Left ventricle myocardium inferior (tissue), 1 donor: ENCODE measurements at regions not wholly inside any gene's neighbourhood (a gene's known extent, or its start where the extent isn't known, plus 50 kb on each side); places are given as distances from the start of the nearest gene placed in this dataset.

Source experiments
- DNase-seq: peaks from one replicate; pipeline ENCODE4 v3.0.0-alpha.2; 2020
- H3K27ac ChIP-seq: fragments of 200-600 bp; replicated peaks from 2 replicates; pipeline ENCODE4 v1.8.0; 2021
- H3K27me3 ChIP-seq: fragments of 200-600 bp; 2 replicates; pipeline ENCODE4 v1.8.0; 2021; ENCODE audit warnings: low read depth
- H3K36me3 ChIP-seq: fragments of 200-600 bp; 2 replicates; pipeline ENCODE4 v1.8.0; 2021
- H3K4me1 ChIP-seq: fragments of 200-600 bp; 2 replicates; pipeline ENCODE4 v1.8.0; 2021
- H3K4me3 ChIP-seq: fragments of 200-600 bp; 2 replicates; pipeline ENCODE4 v1.8.0; 2021; ENCODE audit warnings: mild to moderate bottlenecking, moderate library complexity
- H3K9me3 ChIP-seq: fragments of 200-600 bp; replicated peaks from 2 replicates; pipeline ENCODE4 v1.8.0; 2021
- CTCF ChIP-seq: fragments of 200-600 bp; IDR thresholded peaks from 2 replicates; pipeline ENCODE4 v1.8.0; 2021; ENCODE audit warnings: antibody characterized with exemption, mild to moderate bottlenecking, borderline replicate concordance
- intact Hi-C: fragments of 100-400 bp; cut with micrococcal nuclease; formaldehyde crosslinking; loops from one replicate; pipeline ENCODE4 v1.11.0; 2022
- donor health status: DM: no; HTN: yes; CAD: no; lungs with severe emphysema.

- no peaks in the 10 kb centered on the region for H3K27me3 ChIP-seq
- H3K4me3 ChIP-seq: no peak overlapping the region
- intact Hi-C loops: no loop called here
- no peaks in the 10 kb centered on the region for H3K36me3 ChIP-seq
- no peak for TF ChIP-seq CTCF
- H3K4me1 ChIP-seq: peaks cover 37% of the 10 kb centered on the region
- H3K9me3 ChIP-seq: no peaks in the 10 kb centered on the region
- peak overlapping the region; percentile 44 for H3K27ac ChIP-seq
- DNase-seq: no peak
These were observed 208.7 kb upstream of the STK17B start for GRCh38 chr2:196380098-196380497.

GRCh38 chr2:196380575-196380974, 209.2 kb upstream of the STK17B start:
- H3K4me3 ChIP-seq: no peak overlapping the region
- H3K9me3 ChIP-seq: no peaks in the 10 kb centered on the region
- DNase-seq: no peak
- no peaks in the 10 kb centered on the region for H3K27me3 ChIP-seq
- peak overlapping the region; percentile 44 for H3K27ac ChIP-seq
- intact Hi-C loops: no loop called here
- no peak for TF ChIP-seq CTCF
- peaks cover 37% of the 10 kb centered on the region for H3K4me1 ChIP-seq
- no peaks in the 10 kb centered on the region for H3K36me3 ChIP-seq

GRCh38 chr2:196381464-196381863, 210.1 kb upstream of the STK17B start:
- no peaks in the 10 kb centered on the region for H3K36me3 ChIP-seq
- no peak overlapping the region for H3K4me3 ChIP-seq
- no peaks in the 10 kb centered on the region for H3K27me3 ChIP-seq
- H3K9me3 ChIP-seq: no peaks in the 10 kb centered on the region
- peaks cover 37% of the 10 kb centered on the region for H3K4me1 ChIP-seq
- TF ChIP-seq CTCF: no peak
- intact Hi-C loops: no loop called here
- H3K27ac ChIP-seq: peak overlapping the region; percentile 44
- DNase-seq: no peak

- intact Hi-C loops: no loop called here
- H3K27ac ChIP-seq: no peak overlapping the region
- DNase-seq: no peak
- no peak for TF ChIP-seq CTCF
- no peaks in the 10 kb centered on the region for H3K27me3 ChIP-seq
- H3K9me3 ChIP-seq: no peaks in the 10 kb centered on the region
- H3K4me1 ChIP-seq: peaks cover 37% of the 10 kb centered on the region
- no peak overlapping the region for H3K4me3 ChIP-seq
- no peaks in the 10 kb centered on the region for H3K36me3 ChIP-seq
These were observed 212.4 kb upstream of the STK17B start for GRCh38 chr2:196383799-196384198.

- Histone ChIP-seq H3K27ac (no peak overlapping the region), H3K4me1 (peaks cover 34% of the 10 kb centered on the region), H3K27me3 (no peaks in the 10 kb centered on the region), H3K4me3 (no peak overlapping the region), H3K36me3 (no peaks in the 10 kb centered on the region), H3K9me3 (no peaks in the 10 kb centered on the region)
- TF ChIP-seq CTCF: no peak
- DNase-seq: no peak
- intact Hi-C loops: no loop called here
These were observed 213.4 kb upstream of the STK17B start for GRCh38 chr2:196384729-196385128.

- H3K36me3 ChIP-seq: no peaks in the 10 kb centered on the region
- no peak overlapping the region for H3K27ac ChIP-seq
- TF ChIP-seq CTCF: no peak
- no peak for DNase-seq
- intact Hi-C loops: no loop called here
- H3K9me3 ChIP-seq: no peaks in the 10 kb centered on the region
- H3K4me3 ChIP-seq: no peak overlapping the region
- no peaks in the 10 kb centered on the region for H3K27me3 ChIP-seq
- peaks cover 20% of the 10 kb centered on the region for H3K4me1 ChIP-seq
These were observed 218.3 kb upstream of the STK17B start for GRCh38 chr2:196389670-196390069.
